RWPE2 (cell line): ENCODE measurements at regions not wholly inside any gene's neighbourhood (a gene's known extent, or its start where the extent isn't known, plus 50 kb on each side); places are given as distances from the start of the nearest gene placed in this dataset.

Experiments
- ATAC-seq: fragments of 200-7000 bp; cut with Tn5 transposase; 3 replicates; pipeline ENCODE4 v1.9.1; 2021; ENCODE audit warnings: low read depth
- DNase-seq: peaks from one replicate; pipeline ENCODE4 v3.0.0-alpha.2; 2020; ENCODE audit warnings: low spot score
- H3K27ac ChIP-seq: fragments of 450-650 bp; 2 replicates; pipeline ENCODE4 v1.5.1; 2017; ENCODE audit warnings: mild to moderate bottlenecking; ENCODE audit not compliant: poor library complexity, severe bottlenecking
- H3K27me3 ChIP-seq: fragments of 250-450 bp; sonication (Bioruptor Pico); 2 replicates; pipeline ENCODE4 v1.5.1; 2021; ENCODE audit warnings: mild to moderate bottlenecking, moderate library complexity; ENCODE audit not compliant: insufficient read depth, poor library complexity, severe bottlenecking
- H3K36me3 ChIP-seq: fragments of 250-450 bp; sonication (Bioruptor Pico); 2 replicates; pipeline ENCODE4 v1.5.1; 2020; ENCODE audit warnings: low read depth, mild to moderate bottlenecking, moderate library complexity
- H3K4me1 ChIP-seq: fragments of 250-450 bp; sonication (Bioruptor Pico); 2 replicates; pipeline ENCODE4 v1.5.1; 2021; ENCODE audit warnings: mild to moderate bottlenecking, moderate library complexity; ENCODE audit not compliant: insufficient read depth, poor library complexity, severe bottlenecking
- H3K4me3 ChIP-seq: fragments of 250-450 bp; sonication (Bioruptor Pico); 2 replicates; pipeline ENCODE4 v1.5.1; 2021; ENCODE audit warnings: mild to moderate bottlenecking, moderate library complexity; ENCODE audit not compliant: severe bottlenecking
- H3K9me3 ChIP-seq: fragments of 250-450 bp; sonication (Bioruptor Pico); 2 replicates; pipeline ENCODE4 v1.5.1; 2021; ENCODE audit warnings: mild to moderate bottlenecking, moderate library complexity; ENCODE audit not compliant: severe bottlenecking
- TF ChIP-seq, protein P1 (sequence below): fragments of 450-650 bp; IDR thresholded peaks from one replicate; pipeline ENCODE4 v1.5.1; 2017; ENCODE audit warnings: mild to moderate bottlenecking, moderate library complexity; ENCODE audit not compliant: poor library complexity, severe bottlenecking

DNA sequence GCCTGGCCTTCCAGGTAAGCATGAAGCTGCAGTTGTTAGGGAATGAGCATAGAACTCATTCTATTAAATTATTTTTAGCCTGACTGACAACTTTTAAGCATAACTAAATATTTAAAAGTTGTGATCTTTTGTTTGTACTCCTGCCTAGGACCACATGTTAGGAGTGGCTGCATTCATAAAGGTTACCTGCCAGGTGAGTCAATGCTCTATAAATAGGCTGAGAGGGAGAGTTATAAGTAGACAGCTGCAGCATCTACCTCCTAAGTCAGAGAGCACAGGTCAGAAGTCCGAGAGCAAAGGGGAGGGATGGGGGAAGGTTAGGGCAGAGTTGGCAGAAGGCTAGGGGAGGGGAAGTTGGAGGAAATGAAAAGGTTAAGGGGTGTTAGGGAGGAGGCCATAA, 292.4 kb upstream of the TLE4 start:
- Histone ChIP-seq H3K27me3 (no peaks in the 10 kb centered on the region), H3K4me1 (no peaks in the 10 kb centered on the region), H3K36me3 (no peaks in the 10 kb centered on the region), H3K9me3 (no peaks in the 10 kb centered on the region), H3K4me3 (no peak overlapping the region), H3K27ac (no peak overlapping the region)
- ATAC-seq = no peak
- TF ChIP-seq, protein P1, sequence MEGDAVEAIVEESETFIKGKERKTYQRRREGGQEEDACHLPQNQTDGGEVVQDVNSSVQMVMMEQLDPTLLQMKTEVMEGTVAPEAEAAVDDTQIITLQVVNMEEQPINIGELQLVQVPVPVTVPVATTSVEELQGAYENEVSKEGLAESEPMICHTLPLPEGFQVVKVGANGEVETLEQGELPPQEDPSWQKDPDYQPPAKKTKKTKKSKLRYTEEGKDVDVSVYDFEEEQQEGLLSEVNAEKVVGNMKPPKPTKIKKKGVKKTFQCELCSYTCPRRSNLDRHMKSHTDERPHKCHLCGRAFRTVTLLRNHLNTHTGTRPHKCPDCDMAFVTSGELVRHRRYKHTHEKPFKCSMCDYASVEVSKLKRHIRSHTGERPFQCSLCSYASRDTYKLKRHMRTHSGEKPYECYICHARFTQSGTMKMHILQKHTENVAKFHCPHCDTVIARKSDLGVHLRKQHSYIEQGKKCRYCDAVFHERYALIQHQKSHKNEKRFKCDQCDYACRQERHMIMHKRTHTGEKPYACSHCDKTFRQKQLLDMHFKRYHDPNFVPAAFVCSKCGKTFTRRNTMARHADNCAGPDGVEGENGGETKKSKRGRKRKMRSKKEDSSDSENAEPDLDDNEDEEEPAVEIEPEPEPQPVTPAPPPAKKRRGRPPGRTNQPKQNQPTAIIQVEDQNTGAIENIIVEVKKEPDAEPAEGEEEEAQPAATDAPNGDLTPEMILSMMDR = no peak
- no peak for DNase-seq

DNA sequence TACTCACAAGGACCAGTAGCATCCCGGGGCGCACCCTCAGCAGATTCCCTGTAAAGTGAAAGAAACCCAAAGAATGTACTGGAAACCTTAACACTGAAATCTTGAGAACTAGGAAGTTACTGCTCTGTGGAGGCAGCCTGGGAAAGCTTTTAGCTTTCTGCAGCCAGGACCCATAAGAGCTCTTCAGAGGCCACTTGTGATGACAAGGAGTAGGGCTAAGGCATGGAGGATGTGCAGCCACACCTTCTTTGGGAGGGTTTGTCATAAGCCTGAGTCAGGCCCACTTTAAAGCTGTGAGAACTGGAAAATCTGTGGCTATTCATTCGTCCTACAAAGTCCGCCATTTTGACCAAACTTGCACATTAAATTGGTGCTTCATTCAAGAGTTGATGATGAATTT, 291.1 kb upstream of the TLE4 start:
- Histone ChIP-seq H3K27me3 (no peaks in the 10 kb centered on the region), H3K36me3 (no peaks in the 10 kb centered on the region), H3K27ac (no peak overlapping the region), H3K9me3 (no peaks in the 10 kb centered on the region), H3K4me3 (no peak overlapping the region), H3K4me1 (no peaks in the 10 kb centered on the region)
- TF ChIP-seq, protein P1 = no peak
- DNase-seq (no peak), ATAC-seq (no peak)

DNA sequence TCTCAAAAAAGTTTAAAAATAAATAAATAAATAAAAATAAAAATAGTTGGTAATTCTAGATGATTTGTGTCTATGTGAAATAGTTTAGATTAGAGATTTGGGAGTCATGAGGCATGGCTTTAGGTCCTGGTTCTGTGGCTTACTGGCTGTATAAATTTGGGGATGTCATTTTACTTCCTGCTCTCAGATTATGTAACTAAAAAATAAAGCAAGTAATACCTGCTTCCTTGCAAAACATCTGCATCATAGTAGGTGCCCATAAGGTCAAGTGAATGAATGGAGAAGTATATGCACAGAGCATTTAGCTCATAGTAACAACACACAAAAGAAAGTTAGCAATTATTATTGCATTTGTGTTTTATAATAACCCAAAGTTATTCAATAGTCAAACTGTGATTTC, 287.7 kb upstream of the TLE4 start:
- DNase-seq = no peak

GRCh38 chr9:79286992-79287707, 284.6 kb upstream of the TLE4 start:
- no peaks in the 10 kb centered on the region for H3K9me3 ChIP-seq
- no peaks in the 10 kb centered on the region for H3K36me3 ChIP-seq
- DNase-seq (no peak), ATAC-seq (no peak)
- no peaks in the 10 kb centered on the region for H3K27me3 ChIP-seq
- TF ChIP-seq, protein P1 = no peak
- no peak overlapping the region for H3K27ac ChIP-seq
- no peaks in the 10 kb centered on the region for H3K4me1 ChIP-seq
- no peak overlapping the region for H3K4me3 ChIP-seq

More for the DNA sequence above, 287.7 kb upstream of the TLE4 start:
- no peak for ATAC-seq
- H3K27ac ChIP-seq = no peak overlapping the region
- no peak overlapping the region for H3K4me3 ChIP-seq
- TF ChIP-seq, protein P1 = no peak
- no peaks in the 10 kb centered on the region for H3K9me3 ChIP-seq
- H3K27me3 ChIP-seq = no peaks in the 10 kb centered on the region
- H3K36me3 ChIP-seq = no peaks in the 10 kb centered on the region
- no peaks in the 10 kb centered on the region for H3K4me1 ChIP-seq

DNA sequence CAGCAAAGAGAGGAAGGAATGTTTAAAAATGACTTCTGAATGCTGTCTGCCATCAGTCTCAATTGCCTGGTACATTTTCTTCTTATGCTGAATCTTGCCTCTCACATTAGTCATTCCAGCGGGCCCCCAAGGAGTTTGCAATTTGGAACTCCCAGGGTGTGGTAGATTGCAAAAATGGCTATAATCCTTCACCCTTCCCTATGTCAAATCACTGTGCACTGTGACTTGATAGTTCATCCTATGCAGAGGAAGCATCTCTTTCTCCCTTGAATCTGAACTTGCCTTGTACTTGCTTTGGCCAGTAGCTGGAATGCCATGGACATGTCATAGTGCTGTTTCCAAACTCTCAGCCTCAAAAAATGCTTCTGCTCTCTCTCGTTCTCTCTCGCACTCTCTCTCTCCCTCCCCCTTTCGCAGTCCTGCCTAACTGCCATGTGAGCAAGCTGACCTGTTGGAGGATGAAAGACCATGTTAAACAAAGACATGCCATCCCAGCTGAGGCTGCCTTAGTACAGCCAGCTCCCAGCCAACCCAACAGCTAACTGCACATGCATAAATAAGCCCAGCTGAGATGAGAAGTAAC, 284.0 kb upstream of the TLE4 start:
- DNase-seq (no peak), ATAC-seq (no peak; the same call in 2 of the 3 replicates)
- Histone ChIP-seq H3K4me3 (no peak overlapping the region), H3K36me3 (no peaks in the 10 kb centered on the region), H3K27ac (no peak overlapping the region), H3K4me1 (no peaks in the 10 kb centered on the region), H3K9me3 (no peaks in the 10 kb centered on the region), H3K27me3 (no peaks in the 10 kb centered on the region)
- TF ChIP-seq, protein P1 = no peak
